GM19438 (cell line): ENCODE measurements at regions not wholly inside any gene's neighbourhood (a gene's known extent, or its start where the extent isn't known, plus 50 kb on each side); places are given as distances from the start of the nearest gene placed in this dataset.

Experiments used
- ATAC-seq: cut with Tn5 transposase; IDR thresholded peaks from one replicate; pipeline ENCODE4 v1.9.1; 2021; ENCODE audit warnings: low read depth; ENCODE audit not compliant: unreplicated experiment

- ATAC-seq, result no peak
Observed at GRCh38 chr2:7279421-7279949, 362.3 kb downstream of the RNF144A start.

GRCh38 chr2:7280790-7281189 lies 363.6 kb downstream of the RNF144A start:
- peak; percentile 61 for ATAC-seq

GRCh38 chr2:7281231-7282201 lies 364.3 kb downstream of the RNF144A start:
- no peak for ATAC-seq

- ATAC-seq, result no peak
Observed at GRCh38 chr2:7286120-7286519, 368.9 kb downstream of the RNF144A start.

- ATAC-seq, result no peak
Observed at GRCh38 chr2:7288484-7288883, 371.3 kb downstream of the RNF144A start.

GRCh38 chr2:7289697-7290096 lies 372.5 kb downstream of the RNF144A start:
- no peak for ATAC-seq

GRCh38 chr2:7292154-7292691 lies 375.0 kb downstream of the RNF144A start:
- no peak for ATAC-seq

GRCh38 chr2:7309582-7309981 lies 392.4 kb downstream of the RNF144A start:
- no peak for ATAC-seq

- ATAC-seq, result no peak
Observed at GRCh38 chr2:7324706-7325105, 407.5 kb downstream of the RNF144A start.

- no peak for ATAC-seq
Observed at GRCh38 chr2:7325186-7325585, 408.0 kb downstream of the RNF144A start.

GRCh38 chr2:7329465-7329864 lies 412.3 kb downstream of the RNF144A start:
- no peak for ATAC-seq

GRCh38 chr2:7333189-7333765 lies 416.1 kb downstream of the RNF144A start:
- no peak for ATAC-seq

GRCh38 chr2:7333960-7334493 lies 416.8 kb downstream of the RNF144A start:
- no peak for ATAC-seq

- no peak for ATAC-seq
Observed at GRCh38 chr2:7338961-7339360, 421.7 kb downstream of the RNF144A start.

GRCh38 chr2:7346336-7346735 lies 429.1 kb downstream of the RNF144A start:
- ATAC-seq, result no peak

- ATAC-seq, result peak; percentile 73
Observed at GRCh38 chr2:7348761-7349160, 431.5 kb downstream of the RNF144A start.

- ATAC-seq, result no peak
Observed at GRCh38 chr2:7352191-7352590, 435.0 kb downstream of the RNF144A start.

GRCh38 chr2:7353571-7353970 lies 436.4 kb downstream of the RNF144A start:
- no peak for ATAC-seq

- no peak for ATAC-seq
Observed at GRCh38 chr2:7355781-7356180, 438.6 kb downstream of the RNF144A start.

GRCh38 chr2:7356909-7357584 lies 439.8 kb downstream of the RNF144A start:
- no peak for ATAC-seq

- no peak for ATAC-seq
Observed at GRCh38 chr2:7357993-7358392, 440.8 kb downstream of the RNF144A start.
